ENCODE measurements at regions not wholly inside any gene's neighbourhood (a gene's known extent, or its start where the extent isn't known, plus 50 kb on each side); places are given as distances from the start of the nearest gene placed in this dataset.

DNA sequence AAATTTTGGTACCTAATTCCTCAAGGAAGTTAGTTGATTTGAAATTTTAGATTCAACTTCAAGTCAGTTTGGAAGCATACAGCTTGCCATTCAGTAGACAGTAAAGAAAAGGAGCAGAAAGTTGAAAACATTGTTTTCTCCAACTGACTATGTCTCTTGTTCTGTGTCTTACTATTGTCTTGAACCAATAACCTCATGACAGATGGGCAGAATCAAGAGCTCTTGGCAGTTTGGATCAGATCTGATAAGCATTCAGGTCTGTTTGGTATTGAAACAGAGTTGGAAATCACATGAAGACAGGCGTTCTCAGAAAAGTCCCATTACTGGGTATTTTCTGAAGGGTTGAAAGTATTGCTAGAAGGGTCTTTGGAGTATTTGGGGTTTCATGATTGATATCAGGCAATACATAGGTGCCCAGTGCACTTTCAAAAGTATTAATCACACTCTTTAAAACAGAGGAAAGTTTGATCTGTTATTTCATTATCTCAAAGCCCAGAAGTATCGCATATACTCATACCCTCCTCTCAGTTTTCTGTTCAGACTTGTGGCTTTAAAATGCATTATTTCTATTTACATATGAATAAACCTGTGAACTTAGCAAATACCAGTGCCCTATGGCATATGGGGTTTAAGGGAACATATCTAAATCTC lies 428.4 kb upstream of the ZEB2 start:
- DNase-seq: no peak

DNA sequence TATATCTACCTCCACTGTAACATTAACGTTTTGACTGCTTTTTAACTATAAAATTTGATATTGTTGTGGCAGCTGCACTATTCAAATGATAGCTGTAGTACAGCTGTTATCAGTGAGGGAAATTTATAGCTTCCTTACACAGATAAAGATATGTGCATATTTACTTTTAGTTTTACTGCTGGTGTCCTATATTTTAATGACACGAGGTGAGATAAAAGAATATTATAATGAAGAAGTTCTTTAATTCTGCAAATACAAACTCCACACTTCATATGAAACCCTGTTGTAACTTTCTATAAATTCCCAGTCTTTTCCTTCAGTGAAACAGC lies 427.8 kb upstream of the ZEB2 start:
- no peak for DNase-seq

DNA sequence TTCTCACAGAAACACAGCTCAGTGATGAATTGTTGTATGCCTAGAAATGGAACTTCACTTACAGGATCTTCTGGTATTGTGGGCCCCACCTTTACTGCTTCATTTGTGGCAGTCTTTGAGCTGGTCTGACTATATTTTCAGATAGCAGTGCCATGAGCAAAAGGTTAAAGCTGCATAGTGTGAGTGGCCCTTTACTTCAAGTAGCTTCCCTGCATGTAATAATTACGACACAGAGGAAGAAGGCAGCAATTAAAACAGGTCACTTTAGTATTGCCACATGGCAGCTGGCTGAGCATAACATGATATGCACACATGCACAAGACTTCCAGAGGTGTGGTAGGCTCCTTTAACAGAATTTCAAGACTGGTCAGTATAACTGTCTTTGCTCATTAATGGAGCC lies 426.3 kb upstream of the ZEB2 start:
- no peak for DNase-seq

DNA sequence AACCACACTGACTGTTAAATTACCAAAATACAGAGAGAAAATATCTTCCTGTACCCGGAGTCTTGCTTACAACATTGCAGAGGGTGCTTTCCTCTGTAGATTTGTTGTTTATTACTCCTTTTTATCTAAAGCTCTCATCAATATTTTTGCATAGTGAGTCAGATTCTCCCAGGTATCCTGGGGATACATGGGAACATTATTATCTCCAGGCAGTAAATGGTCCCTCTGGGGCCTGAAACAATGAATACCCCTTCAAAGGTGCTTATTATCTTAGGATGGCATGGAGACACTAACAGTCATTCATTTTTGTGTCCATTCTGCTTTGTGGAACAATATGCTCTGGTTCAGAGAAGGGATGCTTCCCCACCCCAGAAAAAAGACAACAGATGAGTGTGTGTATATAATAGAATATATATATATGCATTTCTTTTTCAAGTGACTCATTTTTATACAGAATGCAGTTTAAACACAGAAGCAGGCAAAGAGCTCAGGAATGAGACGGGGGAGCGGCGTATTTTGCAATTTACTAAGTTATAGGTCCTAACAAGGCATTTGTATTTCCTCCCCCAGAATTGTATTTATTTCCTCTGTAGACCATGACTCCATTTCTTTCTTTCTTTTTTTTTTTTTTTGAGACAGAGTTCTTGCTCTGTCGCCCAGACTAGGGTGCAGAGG lies 424.8 kb upstream of the ZEB2 start:
- no peak for DNase-seq

DNA sequence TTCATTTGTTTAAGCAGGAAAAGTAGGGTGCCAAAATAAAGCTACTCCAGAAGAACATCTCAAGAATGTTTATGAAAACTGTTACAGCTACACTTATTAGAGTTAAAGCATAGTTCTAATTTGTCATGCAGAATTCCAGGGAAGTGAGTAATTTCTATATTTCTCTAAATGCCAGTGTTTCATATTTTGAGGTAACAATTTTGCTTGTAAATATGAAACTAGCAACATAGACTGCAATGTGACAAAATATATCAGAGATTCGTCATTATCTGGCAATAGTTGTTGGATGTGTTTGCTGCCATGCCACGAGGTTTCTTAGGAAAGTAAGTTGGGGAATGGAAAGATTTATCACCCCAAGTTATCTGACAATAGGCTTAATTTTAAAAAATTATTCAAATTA lies 424.1 kb upstream of the ZEB2 start:
- no peak for DNase-seq

DNA sequence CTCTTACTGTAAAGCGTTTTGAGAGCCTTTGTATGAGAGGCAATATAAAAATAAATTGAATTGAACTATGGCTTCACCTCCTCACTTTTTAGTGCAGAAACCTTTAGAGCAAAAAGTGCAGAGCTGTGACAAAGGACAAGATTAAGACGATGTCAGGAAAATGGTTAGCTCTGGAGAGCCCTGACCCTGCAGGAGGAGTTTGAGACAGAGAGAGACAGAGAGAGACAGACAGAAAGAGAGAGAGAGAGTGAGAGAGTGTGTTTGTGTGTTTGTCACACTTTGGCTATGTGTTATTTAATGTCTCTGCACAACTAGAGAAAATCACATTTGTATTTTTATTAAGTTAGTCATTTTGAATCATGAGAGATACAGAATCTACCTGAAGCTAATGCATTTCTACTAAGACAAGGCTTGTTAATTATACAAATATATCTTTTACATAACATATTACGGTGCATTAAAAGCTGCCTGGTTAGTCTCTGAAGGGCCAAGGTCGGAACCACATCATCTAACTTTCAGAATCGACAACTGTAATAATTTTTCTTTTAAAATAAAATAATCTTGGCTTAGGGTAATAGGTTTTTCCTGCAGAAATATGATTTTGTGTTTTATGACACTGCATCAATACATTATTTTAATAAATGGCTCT lies 423.5 kb upstream of the ZEB2 start:
- DNase-seq: no peak

DNA sequence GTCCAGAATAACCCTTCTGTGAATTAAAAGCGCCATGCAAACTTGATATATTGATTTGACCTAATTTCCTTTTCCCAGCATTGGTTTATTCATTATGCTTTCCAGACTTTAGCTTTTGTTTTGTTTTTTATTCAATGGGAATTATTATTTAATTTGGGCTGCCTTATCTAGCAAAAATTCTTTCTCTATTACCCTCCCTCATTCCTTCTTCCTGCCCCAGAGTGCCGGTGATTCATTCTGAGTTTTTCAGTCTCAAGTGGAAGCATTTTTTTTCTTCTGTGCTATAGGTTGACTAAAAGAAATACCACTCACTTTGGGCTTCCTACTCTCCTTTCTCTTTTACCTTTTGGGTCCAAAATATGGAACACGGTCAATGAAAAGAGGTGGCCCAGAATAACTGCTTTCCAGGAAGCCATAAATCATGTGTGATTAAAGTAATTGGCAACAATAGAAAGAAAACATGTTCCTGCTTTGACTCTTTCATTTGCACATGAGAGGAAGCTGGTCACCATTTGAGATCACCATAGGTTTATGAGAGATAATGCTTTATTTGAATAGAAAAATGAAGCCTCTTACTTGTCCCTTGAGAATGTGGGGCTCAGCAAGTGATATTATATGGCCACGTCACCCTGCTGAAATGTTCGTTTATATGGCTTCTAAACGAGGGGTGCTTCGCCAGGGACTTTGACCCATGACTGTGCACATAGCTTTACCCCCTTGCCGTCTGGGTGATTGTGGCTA lies 422.8 kb upstream of the ZEB2 start:
- DNase-seq: peak; percentile 27

DNA sequence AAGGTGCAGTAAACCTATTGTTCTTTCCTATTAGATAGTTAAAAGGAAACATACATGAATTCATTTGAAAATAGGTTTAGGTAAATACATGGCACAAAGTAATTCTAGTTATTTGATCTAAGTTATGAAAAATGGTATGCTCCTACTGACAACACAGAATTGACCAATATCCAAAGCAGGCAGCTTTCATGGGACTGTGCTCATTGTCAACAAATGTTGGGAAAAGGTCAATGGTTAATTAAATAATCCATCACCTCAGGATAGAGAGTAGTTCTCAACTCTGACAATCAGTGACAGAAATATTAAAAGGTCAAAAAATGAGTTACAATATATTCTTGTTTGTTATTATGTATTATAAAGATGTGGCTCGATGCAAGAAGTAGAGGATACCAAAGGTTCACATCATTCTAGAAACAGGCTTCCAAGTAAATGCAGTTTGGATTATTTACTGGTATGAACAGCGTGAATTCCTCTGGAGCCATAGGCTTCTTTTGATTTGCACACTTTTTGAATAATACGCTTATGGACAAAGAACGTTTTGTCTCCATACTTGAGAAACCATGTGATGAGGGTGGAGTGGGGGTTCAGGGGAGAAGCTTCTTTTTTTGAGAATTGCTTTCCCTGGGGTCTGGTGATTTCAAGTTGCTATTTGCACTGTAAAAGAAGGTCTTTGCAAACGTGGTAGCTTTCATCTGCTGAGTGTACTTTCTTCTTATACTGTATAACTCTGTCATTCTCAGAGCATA lies 422.0 kb upstream of the ZEB2 start:
- DNase-seq: no peak

DNA sequence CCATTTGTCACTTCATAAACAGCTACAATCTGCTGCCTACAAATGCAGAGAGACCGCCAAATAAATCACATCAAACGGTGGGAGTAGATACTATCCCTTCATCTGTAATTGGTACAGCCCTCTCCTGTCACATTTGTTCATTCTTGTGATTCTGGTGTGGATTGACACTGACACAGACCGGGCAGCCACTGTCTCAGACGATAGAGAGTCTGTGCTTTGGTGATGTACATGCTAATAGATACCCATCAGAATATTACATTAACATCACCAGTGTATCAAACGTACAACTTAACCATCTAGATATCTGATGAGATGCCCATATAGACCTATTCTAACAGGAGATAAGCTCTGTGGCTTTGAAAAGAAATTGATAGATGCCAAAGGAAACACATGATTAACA lies 419.7 kb upstream of the ZEB2 start:
- no peak for DNase-seq

DNA sequence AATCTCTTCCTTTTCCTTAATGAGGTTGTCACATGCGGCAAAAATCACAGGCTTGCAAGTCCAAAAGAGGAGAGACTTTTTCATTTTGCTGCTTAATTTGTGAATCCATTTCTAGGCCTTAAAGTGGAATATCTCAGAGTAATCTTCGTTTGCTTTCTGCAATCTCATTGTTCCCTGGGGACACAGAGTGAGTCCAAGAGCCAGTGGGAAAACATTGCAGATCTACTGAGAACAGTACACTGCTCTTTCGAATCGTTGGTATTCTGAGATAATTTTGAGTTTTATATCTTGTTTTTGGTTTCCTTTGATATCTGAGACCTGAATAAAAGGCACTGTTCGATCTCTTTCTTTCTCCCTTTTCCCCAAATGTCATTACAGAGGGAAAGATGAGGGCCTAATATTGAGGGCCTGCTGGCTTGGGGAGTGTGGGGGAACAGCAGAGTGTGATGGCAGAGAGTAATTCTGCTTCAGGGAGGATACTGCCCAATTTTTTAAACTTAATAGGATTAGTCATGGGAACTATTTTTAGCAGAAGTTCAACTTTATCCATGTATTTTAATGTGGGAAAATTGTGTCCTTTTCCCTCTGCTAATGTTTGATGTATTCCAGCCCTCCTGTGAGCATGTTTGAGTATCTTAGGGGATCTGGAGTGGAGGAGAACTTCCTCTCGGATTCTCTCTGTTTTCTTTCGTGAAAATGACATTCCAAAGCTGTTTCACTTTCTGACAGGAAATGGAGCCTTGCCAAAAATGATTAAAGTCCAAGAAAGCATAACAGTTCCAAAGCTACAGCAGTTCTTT lies 418.2 kb upstream of the ZEB2 start:
- no peak for DNase-seq

DNA sequence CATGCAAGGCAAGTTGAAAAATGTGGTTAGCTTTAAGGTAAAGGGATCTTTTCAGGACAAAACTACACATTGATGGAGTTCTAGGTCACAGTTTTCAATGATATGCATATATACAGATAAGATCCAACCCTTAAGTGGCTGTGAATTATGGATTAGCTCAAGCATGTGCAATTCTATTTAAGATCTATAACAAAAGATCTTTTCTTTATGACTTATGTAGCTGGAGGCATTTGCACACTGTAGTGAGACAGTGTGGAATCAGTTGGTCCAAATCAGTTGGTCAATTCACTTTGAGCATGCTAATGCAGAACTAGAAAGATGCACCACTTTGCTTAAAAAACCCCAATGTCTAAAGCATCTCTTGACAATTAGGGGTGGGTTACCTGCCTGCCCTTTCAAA lies 417.1 kb upstream of the ZEB2 start:
- DNase-seq: no peak

DNA sequence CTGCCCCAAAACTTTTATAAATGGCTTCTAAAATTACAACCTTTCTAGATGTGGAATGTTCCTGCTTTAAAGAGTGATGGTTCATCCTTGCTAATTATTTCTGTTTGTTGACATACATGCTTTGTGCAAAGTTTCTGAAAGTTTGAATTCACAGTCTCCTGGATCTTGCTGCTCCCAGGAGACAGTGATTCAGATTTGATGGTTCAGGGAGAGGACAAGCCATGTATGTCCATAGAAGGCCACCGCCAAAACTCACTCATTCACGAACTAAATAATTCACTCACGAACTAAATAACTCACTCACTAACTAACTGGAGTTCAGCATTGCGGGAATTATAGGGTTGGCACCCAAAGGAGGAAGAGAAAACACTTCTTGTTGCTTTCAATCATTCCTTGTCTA lies 416.5 kb upstream of the ZEB2 start:
- no peak for DNase-seq

DNA sequence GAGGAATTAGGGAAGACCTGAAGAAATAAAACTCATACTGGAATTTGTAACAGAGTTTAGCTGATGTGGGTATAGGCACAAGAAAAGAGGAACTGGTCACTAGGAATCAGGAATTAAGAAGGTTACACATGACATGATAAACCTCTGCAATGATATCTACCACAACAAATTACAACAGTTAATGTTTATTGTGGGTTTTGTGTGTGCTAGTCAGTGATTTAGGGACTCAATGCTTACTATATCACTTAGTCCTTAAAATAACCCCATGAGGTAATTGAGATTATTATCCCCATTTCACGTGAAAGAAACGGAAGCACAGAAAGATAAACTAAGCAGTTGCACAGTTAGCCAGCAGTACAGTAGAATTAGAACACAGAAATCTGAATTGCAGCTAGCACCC lies 415.8 kb upstream of the ZEB2 start:
- no peak for DNase-seq

DNA sequence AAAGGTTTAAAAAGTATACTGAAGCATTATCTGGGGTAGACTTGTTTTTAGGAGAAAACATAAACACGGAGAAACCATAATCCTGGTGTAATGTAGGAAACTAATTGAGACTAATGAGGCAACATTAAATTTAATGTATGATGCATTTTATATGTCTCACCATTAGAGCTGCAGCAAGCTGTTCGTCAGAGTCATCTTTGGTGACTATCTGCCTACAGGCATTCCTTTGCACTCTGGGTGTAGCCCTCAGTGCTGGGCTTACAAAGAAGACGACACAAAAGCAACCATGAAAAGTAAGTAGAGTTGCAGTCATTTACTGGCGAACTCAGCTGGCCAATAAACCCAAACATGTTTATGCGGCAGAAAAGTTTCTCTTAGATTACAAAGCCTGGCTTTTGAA lies 415.3 kb upstream of the ZEB2 start:
- DNase-seq: no peak

DNA sequence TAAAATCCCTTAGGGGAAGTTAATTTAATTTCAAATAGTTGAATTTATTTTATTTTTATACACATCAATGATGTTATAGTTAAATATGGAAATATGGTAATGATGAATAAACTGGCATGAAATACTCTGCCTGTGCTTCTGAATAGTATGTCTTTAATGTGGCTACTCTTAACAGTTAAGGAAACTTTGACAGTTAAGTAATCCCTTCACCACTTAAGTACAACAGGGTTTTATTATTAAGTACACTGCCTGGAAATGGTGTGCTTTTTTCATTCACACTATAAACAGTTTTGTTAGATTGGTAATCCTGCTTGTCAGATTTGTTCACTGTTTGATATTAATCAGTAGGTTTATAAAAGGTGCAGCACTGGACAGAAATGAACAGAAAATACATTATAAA lies 412.0 kb upstream of the ZEB2 start:
- DNase-seq: no peak

DNA sequence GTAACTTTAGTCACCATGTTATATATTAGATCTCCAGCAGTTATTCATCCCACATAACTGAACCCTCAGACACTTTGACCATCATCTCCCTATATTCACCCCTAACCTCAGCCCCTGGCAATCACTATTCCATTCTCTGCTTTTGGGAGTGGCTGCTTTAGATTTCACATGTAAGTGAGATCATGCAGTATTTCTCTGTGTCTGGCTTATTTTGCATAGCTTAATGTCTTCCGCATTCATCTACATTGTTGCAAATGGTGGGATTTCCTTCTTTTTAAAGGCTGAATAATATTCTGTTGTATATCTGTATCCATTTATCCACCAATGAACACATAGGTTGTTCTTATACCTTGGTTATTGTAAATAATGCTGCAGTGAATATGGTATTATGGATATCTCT lies 411.6 kb upstream of the ZEB2 start:
- no peak for DNase-seq

DNA sequence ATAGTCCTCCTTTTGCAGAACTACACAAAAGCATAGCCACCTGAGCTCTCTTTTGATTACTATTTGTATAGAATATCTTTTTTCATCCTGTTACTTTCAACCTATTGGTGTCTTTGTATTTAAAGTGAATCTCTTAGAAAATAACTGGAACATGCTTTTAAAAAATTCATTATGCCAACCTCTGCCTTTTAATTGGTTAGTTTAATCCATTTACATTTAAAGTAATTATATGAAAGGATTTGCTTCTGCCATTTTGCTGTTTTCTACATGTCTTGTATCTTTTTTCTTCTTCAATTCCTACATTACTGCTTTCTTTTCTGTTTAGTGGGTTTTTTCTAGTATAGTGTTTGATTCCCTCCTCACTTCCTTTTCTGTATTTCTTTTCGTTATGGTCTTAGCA lies 407.5 kb upstream of the ZEB2 start:
- no peak for DNase-seq

DNA sequence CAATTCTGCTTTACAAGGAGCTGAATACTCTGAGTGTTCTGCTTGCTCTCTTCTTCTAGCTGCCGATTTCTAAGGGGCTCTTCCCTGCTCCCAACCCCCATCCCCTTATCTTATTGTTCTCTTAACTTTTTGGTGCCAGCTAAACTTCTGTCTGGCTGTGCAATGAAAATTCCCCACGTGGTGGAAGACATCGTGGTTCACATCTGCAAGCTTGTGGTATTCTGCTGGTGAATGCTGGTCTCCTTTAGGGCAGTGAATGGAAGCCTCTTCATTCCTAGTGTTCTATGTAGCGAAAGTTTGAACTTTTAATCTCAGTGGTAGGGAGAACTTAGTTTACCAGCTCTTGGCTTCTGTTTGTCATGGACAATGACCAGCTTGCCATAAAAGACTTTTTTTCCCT lies 406.0 kb upstream of the ZEB2 start:
- DNase-seq: no peak

DNA sequence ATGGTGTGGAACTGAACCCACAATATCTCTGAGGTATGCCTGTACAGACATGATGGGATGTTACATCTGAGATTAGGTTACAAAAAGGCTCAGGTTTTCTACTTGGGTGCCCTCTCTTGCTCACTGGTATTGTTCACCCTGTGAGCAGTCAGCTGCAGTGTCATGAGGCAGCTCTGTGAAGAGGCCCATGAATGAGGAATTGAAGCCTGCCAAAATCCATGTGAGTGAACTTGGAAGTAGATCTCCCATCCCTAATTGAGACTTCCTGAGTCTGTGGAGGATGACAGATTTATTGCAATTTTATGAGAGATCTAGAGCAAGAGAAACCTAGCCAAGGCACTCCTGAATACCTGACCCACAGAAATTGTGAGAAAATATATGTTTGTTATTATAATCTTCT lies 404.9 kb upstream of the ZEB2 start:
- DNase-seq: no peak

DNA sequence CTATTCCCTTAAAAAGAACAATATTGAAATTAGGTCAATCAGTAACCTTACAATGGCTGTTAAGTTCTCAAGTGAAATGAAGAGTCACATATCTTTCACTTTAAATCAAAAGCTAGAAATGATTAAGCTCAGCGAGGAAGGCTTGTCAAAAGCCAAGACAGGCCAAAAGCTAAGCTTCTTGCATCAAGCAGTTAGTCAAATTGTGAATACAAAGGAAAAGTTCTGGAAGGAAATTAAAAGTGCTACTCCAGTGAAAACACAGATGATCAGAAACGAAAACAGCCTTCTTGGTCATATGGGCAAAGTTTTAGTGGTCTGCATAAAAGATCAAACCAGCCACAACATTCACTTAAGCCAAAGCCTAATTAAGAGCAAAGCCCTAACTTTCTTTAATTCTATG lies 402.6 kb upstream of the ZEB2 start:
- DNase-seq: no peak

DNA sequence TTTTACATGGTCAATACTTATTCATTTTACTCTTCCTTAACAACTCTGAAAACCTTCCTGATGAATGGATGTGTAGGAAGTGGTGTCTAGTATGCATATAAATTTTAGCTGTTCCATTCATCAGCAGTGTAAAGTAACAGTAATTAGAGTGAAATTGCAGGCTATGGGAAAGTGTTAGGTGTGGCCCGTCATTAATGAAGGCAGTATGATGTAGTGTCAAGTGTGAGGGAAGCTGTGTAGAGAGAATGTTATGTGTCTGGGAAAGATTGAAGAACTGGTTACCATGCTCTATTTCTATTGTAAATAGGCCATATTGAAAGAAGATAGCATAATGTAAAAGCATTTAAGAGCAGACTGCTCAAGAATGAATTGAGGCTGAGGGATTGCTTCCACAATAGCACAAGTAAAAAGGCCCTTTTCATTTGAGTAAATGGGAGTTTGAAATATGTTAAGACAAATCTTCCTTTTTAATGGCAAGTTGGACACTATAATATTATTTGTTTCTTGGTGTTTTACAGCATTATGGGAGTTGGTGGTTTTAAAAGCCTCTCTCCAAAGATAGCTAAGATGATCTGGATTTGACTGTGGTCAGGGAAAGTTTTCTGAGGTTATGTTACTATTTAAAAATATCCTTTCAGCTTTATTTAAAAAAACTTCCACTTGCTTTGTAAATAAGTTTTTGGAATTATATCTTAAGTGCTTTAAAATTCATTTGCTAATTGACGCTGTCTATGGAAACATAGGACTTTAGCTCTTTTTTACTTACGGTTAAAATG lies 401.0 kb upstream of the ZEB2 start:
- DNase-seq: peak; percentile 80

Data from NCI-H748 treated with DMSO at 0.1 percent for 48 hours (cell line).